WTC11 (cell line): ENCODE measurements at regions not wholly inside any gene's neighbourhood (a gene's known extent, or its start where the extent isn't known, plus 50 kb on each side); places are given as distances from the start of the nearest gene placed in this dataset.

Experiments used
- AFF4 ChIP-seq: sonication (generic); formaldehyde crosslinking; IDR thresholded peaks from 2 replicates; pipeline ENCODE4 v1.8.1; 2023; ENCODE audit warnings: mild to moderate bottlenecking, missing genetic modification reagents, borderline replicate concordance
- ARID4B ChIP-seq: sonication (generic); formaldehyde crosslinking; IDR thresholded peaks from 2 replicates; pipeline ENCODE4 v1.8.0; 2023; ENCODE audit warnings: missing genetic modification reagents, mild to moderate bottlenecking, borderline replicate concordance
- E2F5 ChIP-seq: sonication (generic); formaldehyde crosslinking; IDR thresholded peaks from 2 replicates; pipeline ENCODE4 v1.8.1; 2022; ENCODE audit warnings: mild to moderate bottlenecking, moderate library complexity, missing genetic modification reagents
- EMX1 ChIP-seq: fragments of 250-450 bp; sonication (Bioruptor Pico); IDR thresholded peaks from 2 replicates; pipeline ENCODE4 v1.8.0; 2021; ENCODE audit warnings: mild to moderate bottlenecking
- FOXP1 ChIP-seq: sonication (generic); formaldehyde crosslinking; IDR thresholded peaks from 2 replicates; pipeline ENCODE4 v1.8.0; 2022; ENCODE audit warnings: missing genetic modification reagents, mild to moderate bottlenecking, moderate library complexity, borderline replicate concordance
- GRHL2 ChIP-seq: fragments of 250-450 bp; sonication (Bioruptor Pico); IDR thresholded peaks from 2 replicates; pipeline ENCODE4 v1.8.0; 2022; ENCODE audit warnings: mild to moderate bottlenecking, moderate library complexity; ENCODE audit not compliant: insufficient replicate concordance, severe bottlenecking
- MAX ChIP-seq: sonication (generic); formaldehyde crosslinking; IDR thresholded peaks from 2 replicates; pipeline ENCODE4 v1.8.0; 2022; ENCODE audit warnings: mild to moderate bottlenecking, missing genetic modification reagents
- PREB ChIP-seq: sonication (generic); formaldehyde crosslinking; IDR thresholded peaks from 2 replicates; pipeline ENCODE4 v1.8.1; 2022; ENCODE audit warnings: mild to moderate bottlenecking, missing genetic modification reagents, moderate library complexity, borderline replicate concordance
- PRRX2 ChIP-seq: fragments of 250-450 bp; sonication (Bioruptor Pico); IDR thresholded peaks from 2 replicates; pipeline ENCODE4 v1.8.0; 2021; ENCODE audit warnings: mild to moderate bottlenecking
- STAT6 ChIP-seq: sonication (generic); formaldehyde crosslinking; conservative IDR thresholded peaks from 2 replicates; pipeline ENCODE4 v1.8.1; 2023; ENCODE audit warnings: mild to moderate bottlenecking, low read depth, missing genetic modification reagents, moderate library complexity
- TCF7 ChIP-seq: sonication (generic); formaldehyde crosslinking; IDR thresholded peaks from 2 replicates; pipeline ENCODE4 v1.8.0; 2022; ENCODE audit warnings: mild to moderate bottlenecking, low read depth, missing genetic modification reagents, moderate library complexity
- TEAD1 ChIP-seq: sonication (generic); formaldehyde crosslinking; IDR thresholded peaks from 2 replicates; pipeline ENCODE4 v1.8.0; 2022; ENCODE audit warnings: mild to moderate bottlenecking, missing genetic modification reagents
- USF1 ChIP-seq: sonication (generic); formaldehyde crosslinking; IDR thresholded peaks from 2 replicates; pipeline ENCODE4 v1.8.0; 2022; ENCODE audit warnings: mild to moderate bottlenecking, missing genetic modification reagents
- ZBTB43 ChIP-seq: sonication (generic); formaldehyde crosslinking; IDR thresholded peaks from 2 replicates; pipeline ENCODE4 v1.8.1; 2023; ENCODE audit warnings: mild to moderate bottlenecking, missing genetic modification reagents
- ZNF263 ChIP-seq: sonication (generic); formaldehyde crosslinking; IDR thresholded peaks from 2 replicates; pipeline ENCODE4 v1.8.1; 2022; ENCODE audit warnings: low read depth, mild to moderate bottlenecking, moderate library complexity, missing genetic modification reagents
- ZNF281 ChIP-seq: sonication (generic); formaldehyde crosslinking; IDR thresholded peaks from 2 replicates; pipeline ENCODE4 v1.8.0; 2023; ENCODE audit warnings: mild to moderate bottlenecking, missing genetic modification reagents
- ZNF396 ChIP-seq: fragments of 250-450 bp; sonication (Bioruptor Pico); IDR thresholded peaks from 2 replicates; pipeline ENCODE4 v1.8.0; 2021; ENCODE audit warnings: mild to moderate bottlenecking, moderate library complexity, borderline replicate concordance
- ZNF416 ChIP-seq: fragments of 250-450 bp; sonication (Bioruptor Pico); IDR thresholded peaks from 2 replicates; pipeline ENCODE4 v1.9.0; 2021; ENCODE audit warnings: mild to moderate bottlenecking, inconsistent platforms
- ZNF423 ChIP-seq: fragments of 250-450 bp; sonication (Bioruptor Pico); IDR thresholded peaks from 2 replicates; pipeline ENCODE4 v2.1.2; 2022; ENCODE audit warnings: mild to moderate bottlenecking, moderate library complexity

GRCh38 chr14:100673085-100673806, 53.4 kb upstream of the DLK1 start (continued):
- no peak for TF ChIP-seq AFF4 (CRISPR knock-in tag)
- no peak for TF ChIP-seq TCF7
- no peak for TF ChIP-seq ARID4B
- TF ChIP-seq ZNF423: no peak
- TF ChIP-seq GRHL2 (CRISPR knock-in tag): no peak
- peak; percentile 22; the same call in 1 of the 2 replicates for TF ChIP-seq FOXP1 (CRISPR knock-in tag)
- TF ChIP-seq ZNF263 (CRISPR knock-in tag): no peak
- no peak for TF ChIP-seq E2F5
- no peak for TF ChIP-seq ZNF396 (CRISPR knock-in tag)
- TF ChIP-seq STAT6 (CRISPR knock-in tag): no peak
- 0 out of 2 replicates have a peak, but pooled peaks have one; percentile 29 for TF ChIP-seq TEAD1
- peak; percentile 37; the same call in 1 of the 2 replicates for TF ChIP-seq ZNF281 (CRISPR knock-in tag)
- TF ChIP-seq USF1 (CRISPR knock-in tag): no peak
- no peak for TF ChIP-seq PRRX2 (CRISPR knock-in tag)
- no peak for TF ChIP-seq EMX1
- no peak for TF ChIP-seq PREB (CRISPR knock-in tag)
- TF ChIP-seq ZBTB43 (CRISPR knock-in tag): no peak
- TF ChIP-seq ZNF416 (CRISPR knock-in tag): no peak
- peak; percentile 78 for TF ChIP-seq MAX (CRISPR knock-in tag)
